Stomach (tissue), 4 donors: ENCODE measurements at regions not wholly inside any gene's neighbourhood (a gene's known extent, or its start where the extent isn't known, plus 50 kb on each side); places are given as distances from the start of the nearest gene placed in this dataset.

Experiments
- CTCF ChIP-seq, 7 experiments: fragments of 450-650 bp in 4 of 7; fragments of 200-600 bp in 3 of 7; sonication (generic) in 3 of 7; IDR thresholded peaks; one replicate each; pipeline ENCODE4 v1.5.1; 2016 to 2019; ENCODE audit warnings: antibody characterized with exemption in 7 of 7, control low read depth in 2 of 7, mild to moderate bottlenecking in 1 of 7
- EP300 ChIP-seq: sonication (generic); formaldehyde crosslinking; IDR thresholded peaks from one replicate; pipeline ENCODE4 v1.6.1; 2017; ENCODE audit warnings: antibody characterized with exemption
- POLR2A ChIP-seq, 4 donors: fragments of 450-650 bp; IDR thresholded peaks; one replicate each; pipeline ENCODE4 v1.6.1; 2016; ENCODE audit warnings: antibody characterized with exemption in 4 of 4, control low read depth in 2 of 4, mild to moderate bottlenecking in 1 of 4, moderate library complexity in 1 of 4
- POLR2AphosphoS5 ChIP-seq, 3 donors: sonication (generic); formaldehyde crosslinking; IDR thresholded peaks; one replicate each; pipeline ENCODE4 v1.6.1; 2016; ENCODE audit warnings: antibody characterized with exemption in 3 of 3

- TF ChIP-seq CTCF (IDR thresholded peaks at IDR 0.05) (no peak), POLR2A (IDR thresholded peaks at IDR 0.05) (no peak), EP300 (no peak), POLR2AphosphoS5 (IDR thresholded peaks at IDR 0.05) (peak in 1 of 3 donors; percentile 14)
These were observed 270.9 kb upstream of the RBMY1B start for GRCh38 chrY:21240221-21240620.
